CMK (cell line): ENCODE measurements at regions not wholly inside any gene's neighbourhood (a gene's known extent, or its start where the extent isn't known, plus 50 kb on each side); places are given as distances from the start of the nearest gene placed in this dataset.
"Not testable (repeated sequence)": the region's sequence is repeated elsewhere in the genome, so short reads cannot be mapped to it uniquely, and the experiment has no call there.

Experiments used
- DNase-seq: peaks from one replicate; pipeline ENCODE4 v3.0.0-alpha.2; 2010; ENCODE audit warnings: low read depth

DNA sequence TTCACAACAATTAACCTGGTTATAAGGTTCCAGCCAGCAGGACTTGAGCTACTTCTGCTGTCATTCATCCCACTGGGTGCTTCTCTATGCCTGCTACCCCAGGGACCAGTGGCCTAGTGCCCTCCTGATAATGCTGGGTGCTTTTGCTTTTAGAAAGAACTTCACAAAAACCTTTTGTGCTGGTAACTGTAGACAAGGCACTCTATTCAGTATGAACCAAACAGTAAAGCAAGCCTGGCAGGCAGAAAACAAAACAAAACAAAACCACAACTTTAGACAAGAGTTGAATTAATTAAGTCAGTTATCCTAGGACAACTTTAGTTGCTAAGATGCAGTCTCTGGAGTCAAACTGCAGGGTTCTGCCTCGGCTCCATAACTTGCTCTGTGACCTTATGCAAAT lies 61.9 kb upstream of the ADGRL2 start:
- no peak for DNase-seq

GRCh38 chr1:81733480-81733879 lies 67.3 kb upstream of the ADGRL2 start:
- no peak for DNase-seq

DNA sequence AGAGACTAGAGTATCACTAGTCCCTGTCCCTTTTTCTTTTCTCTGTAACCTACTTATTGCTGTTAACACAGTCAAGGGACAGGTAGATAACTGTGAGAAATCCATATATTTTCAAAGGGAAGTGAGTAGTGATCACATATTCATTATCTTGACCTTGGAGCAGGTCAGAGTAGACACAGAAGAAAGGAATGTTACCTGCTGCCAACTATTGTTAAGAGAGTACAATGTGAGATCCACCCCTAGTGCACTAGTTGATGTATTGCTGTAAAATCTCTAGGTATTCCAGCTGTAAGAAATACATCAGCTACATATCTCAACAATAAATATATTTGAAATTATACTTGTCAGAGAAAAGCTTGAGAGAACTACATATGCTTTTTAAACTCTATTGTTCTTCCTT lies 68.7 kb upstream of the ADGRL2 start:
- no peak for DNase-seq

DNA sequence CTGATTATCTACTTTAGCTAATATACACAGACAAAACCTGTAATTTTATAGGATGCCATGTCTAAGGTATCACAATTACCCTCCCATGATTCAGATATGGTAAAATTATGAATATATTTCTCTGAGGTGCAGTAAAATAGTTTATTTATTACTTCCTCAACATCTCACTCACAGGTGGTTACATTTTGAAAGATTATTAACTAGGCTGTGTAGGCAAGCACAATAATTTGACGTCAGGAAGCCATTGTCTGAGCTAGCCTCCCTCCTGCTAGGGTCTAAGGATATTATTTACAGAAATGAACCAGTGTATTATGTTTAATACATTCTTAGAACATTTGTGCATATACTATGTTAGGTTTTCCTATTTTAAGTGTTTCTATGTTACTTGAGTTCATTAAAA lies 69.9 kb upstream of the ADGRL2 start:
- DNase-seq, result no peak

GRCh38 chr1:81730299-81730698 lies 70.4 kb upstream of the ADGRL2 start:
- DNase-seq, result not testable (repeated sequence)

DNA sequence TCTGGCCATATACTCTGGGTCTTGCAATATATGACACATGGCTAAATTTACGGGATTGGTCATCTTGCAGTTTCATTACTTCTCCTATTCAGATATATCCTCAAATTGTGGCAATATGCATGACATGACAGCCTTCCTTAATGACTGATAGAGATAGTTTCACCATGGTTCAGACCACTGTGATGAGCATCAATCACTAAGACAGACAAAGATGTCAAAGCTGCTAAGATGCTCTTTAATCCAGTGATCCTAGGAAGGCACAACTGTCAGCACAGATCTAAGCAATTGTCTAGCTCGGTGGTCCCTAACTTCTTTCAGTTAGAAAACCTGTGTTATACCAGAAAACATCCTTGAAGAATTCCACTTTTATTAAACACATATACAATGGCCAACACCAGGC lies 70.9 kb upstream of the ADGRL2 start:
- DNase-seq, result no peak

DNA sequence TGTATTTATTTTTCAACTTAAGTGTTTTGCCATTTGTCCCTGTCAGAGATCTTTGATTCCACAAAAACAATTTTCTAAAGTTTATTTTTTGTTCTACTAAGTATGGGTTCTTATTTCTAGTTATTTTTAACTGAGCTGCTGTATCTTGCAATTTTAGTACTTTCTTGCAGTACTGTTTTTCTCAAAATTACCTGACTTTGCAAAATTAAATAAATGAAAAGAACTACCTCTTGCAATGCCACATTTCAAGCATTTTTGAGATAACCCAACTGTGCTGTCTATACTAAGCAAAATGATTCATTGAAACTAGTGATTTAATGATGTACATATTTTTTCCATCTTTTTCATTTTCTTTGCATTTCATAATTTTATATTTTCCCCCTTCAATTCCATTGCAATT lies 71.5 kb upstream of the ADGRL2 start:
- DNase-seq, result no peak

DNA sequence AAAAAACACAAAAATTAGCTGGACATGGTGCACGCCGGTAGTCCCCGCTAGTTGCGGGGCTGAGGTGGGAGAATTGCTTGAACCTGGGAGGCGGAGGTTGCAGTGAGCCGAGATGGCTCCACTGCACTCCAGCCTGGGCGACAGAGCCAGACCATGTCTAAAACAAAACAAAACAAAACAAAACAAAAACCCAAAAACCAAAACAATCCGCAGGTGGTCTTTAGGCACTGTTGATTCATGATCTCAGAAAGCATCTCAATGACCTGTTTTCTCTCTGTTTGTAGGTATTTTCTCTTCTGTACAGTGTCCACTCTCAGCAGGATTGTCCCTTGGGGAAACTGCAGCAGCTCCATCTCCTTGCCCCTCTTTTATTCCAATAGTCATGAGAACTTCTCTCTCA lies 74.9 kb upstream of the ADGRL2 start:
- DNase-seq, result no peak

GRCh38 chr1:81722631-81723328 lies 78.0 kb upstream of the ADGRL2 start:
- not testable (repeated sequence) for DNase-seq

DNA sequence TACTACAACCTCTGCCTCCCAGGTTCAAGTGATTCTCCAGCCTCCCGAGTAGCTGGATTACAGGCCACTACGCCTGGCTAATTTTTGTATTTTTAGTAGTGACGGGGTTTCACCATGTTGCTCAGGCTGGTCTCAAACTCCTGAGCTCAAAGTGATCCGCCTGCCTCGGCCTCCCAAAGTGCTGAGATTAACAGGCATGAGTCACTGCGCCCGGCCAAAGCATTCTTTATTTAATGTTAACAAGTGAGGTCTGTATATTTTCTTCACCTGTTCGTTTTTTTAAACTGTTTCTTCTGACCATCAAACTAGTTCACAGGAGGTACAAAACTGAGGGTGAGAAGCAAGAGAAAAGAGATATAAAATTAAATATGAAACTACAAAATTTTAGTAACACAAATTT lies 80.5 kb upstream of the ADGRL2 start:
- not testable (repeated sequence) for DNase-seq

DNA sequence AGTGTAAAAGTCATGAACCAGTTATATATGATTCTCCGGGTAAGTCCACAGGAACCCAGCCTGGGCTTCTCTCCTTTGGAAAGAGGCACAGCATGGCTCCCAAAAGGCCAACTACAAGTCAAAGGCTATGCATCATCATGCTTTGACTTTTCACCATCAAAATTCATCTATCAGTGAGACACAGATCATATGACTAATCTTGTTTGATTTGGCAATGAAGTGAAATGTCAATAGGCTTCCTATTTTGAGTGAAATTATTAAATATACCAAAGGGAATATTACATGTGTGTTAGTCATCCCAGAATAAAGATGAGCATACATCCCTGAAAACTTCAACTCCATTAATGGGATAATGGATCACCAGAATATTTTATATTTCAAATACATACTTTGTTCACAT lies 83.5 kb upstream of the ADGRL2 start:
- DNase-seq, result no peak

DNA sequence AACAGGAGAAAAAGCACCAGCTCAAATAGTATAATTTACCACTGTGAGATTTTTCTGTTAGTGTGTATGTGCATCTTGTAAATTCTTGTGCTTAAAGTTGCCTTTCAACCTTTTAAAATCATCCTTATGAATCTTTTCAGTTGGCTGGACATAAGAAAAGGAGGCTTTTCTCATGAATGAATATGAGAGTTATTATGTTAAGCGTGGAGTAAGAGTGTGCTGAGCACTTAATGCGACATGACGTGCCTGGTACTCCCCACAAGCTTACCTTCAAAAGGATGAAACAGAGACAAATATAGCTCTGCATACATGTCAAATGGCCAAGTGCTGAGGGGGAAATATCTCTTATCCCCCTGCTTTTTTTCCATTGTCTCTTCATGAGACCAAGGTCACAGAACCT lies 85.3 kb upstream of the ADGRL2 start:
- no peak for DNase-seq

GRCh38 chr1:81714636-81715035 lies 86.1 kb upstream of the ADGRL2 start:
- no peak for DNase-seq

DNA sequence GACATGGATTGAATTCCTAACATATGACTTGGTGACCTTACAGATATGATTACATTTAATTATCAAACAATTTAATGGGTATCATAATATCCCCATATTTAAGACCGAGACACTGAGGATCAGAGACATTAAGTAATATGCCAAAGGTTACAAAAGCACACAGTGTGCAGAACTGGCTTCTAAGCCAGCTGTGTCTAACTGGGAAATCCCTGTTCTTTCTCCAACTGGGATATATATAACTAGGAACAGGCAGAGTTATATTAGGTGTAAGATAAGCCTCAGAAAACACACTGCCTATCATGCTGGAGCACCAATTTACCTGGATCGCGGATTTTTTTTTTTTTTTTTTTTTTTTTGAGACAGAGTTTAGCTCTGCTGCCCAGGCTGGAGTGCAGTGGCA lies 88.3 kb upstream of the ADGRL2 start:
- DNase-seq, result no peak

DNA sequence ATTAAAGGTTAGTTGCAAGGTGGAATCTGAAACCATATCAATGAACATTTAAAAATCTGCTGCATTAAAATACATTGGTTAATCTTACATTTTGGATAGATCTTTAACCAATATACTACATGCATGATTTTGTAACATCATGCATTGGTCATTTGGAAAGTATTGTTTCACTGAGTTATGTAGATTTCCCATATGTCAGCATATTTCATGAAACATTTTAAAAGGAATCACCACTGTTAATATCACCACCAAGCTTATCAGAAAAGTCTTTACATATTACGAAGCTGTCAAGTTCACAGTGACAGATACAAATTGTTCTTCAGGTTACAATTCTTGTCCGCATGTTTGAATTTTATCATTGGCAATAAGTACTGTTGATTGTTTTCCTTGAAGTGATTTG lies 89.9 kb upstream of the ADGRL2 start:
- no peak for DNase-seq

GRCh38 chr1:81708250-81708649 lies 92.5 kb upstream of the ADGRL2 start:
- DNase-seq, result no peak

DNA sequence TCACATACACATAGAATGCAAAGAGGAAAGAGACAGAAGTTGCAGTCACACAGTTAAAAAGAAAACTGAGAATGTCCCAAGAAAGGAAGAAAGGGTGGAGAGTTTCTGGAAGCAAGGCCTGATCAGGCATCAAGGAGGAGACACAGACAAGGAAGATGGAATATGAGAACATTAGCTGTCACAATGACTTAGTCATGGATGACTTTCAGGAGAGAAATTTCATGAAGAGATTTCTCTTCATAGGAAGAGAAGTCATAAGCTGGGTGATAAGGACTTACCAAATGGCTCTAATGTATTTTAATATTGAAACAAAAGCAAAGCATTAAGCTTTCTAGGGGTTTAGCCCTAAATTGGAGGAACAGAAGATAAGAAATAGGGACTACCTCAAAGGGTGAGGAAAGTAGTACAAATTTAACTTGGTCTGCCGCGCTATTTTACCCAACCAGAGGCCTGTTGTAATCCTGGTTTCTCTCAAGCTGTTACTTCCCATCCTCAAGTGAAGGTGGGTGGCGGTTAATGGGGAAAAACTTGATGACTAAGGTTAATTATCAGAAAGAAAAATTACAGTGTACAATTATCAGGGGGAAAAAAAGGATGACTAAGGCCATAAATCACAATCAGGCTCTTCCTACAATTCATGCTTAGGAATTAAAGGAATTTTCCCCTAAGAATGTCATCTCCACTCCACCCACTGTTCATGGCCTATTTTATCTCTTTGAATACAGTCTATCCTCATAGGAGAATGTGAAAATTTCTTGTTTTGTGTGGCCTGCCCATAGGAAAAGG lies 93.9 kb upstream of the ADGRL2 start:
- no peak for DNase-seq

DNA sequence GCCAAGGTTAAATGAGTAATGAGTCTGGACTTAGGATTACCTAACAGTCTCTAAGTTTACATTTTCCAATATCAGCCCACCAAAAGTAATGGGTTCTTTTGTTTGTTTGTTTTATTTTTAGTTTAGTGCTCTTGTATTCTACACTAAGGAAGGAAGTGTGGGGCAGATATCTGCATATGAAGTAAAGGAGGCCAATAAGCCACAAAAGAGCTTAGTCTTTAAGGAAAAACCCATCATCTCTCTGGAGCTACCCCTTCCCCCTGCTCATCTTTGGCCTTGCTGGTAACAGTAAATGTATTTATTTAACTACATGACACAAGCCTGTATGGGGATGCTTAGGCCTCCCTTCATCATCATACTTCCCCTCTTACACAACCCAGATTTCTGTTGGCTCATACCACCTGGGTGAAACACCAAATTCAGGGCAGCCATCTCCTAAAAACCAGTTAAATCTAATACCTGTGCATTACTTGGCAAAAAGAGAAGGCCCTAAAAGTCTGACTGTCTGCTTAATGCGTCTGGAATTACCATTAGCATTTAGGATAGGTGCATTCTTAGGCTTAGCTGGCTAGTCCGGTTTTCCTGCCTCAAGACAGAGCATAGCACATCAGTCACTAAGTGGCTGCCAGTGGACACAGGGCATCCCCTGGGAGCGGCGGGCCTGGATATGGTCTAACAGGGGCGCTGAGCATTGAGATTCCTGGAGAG lies 96.8 kb upstream of the ADGRL2 start:
- no peak for DNase-seq

GRCh38 chr1:81703391-81703755 lies 97.4 kb upstream of the ADGRL2 start:
- no peak for DNase-seq

DNA sequence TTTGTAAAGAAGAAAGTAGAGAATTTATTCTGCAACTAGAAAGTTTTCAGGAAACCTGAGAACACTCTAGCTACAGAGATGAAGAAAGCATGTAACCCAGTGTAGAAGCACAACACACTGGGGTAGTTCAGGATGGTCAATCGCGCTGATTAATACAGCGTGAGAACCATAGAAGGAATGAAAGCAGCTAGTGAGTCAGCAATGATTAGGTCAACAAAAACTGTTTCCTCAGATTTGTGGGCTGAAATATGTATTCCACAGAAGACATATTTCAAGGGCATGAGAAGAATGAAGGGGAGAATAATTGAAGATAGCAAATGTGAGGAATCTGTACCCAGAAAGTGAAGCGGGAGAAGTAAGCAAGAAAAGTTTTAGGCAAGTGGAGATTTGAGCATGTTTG lies 97.8 kb upstream of the ADGRL2 start:
- no peak for DNase-seq

DNA sequence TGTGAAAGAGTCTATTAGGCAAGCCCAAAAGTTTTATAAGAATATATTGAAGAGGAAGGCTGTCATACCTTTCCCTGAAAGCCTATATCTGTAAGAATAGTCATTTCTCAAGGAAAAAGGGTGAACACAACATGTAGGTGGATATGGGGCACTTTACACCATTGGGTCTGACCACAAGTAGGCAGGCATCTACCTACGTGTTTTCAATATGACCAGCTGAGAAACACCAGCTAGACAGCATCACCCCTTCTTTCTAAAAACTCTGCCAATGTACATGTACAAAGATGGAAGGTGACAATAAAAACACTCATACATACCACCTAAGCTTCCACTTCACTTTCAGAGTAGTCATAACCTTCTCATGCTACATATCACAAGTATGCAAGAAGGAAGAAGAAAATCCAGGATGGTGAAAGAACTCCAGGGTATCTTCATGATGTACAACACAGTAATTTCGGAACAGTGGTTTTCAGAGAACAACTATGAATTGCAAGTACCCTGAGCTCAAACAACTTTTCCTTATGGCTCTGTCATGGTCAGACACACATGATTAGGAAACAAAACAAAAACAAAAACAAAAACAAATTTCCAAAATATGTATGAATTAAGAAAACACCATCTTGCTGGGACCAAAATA lies 98.5 kb upstream of the ADGRL2 start:
- DNase-seq, result no peak

DNA sequence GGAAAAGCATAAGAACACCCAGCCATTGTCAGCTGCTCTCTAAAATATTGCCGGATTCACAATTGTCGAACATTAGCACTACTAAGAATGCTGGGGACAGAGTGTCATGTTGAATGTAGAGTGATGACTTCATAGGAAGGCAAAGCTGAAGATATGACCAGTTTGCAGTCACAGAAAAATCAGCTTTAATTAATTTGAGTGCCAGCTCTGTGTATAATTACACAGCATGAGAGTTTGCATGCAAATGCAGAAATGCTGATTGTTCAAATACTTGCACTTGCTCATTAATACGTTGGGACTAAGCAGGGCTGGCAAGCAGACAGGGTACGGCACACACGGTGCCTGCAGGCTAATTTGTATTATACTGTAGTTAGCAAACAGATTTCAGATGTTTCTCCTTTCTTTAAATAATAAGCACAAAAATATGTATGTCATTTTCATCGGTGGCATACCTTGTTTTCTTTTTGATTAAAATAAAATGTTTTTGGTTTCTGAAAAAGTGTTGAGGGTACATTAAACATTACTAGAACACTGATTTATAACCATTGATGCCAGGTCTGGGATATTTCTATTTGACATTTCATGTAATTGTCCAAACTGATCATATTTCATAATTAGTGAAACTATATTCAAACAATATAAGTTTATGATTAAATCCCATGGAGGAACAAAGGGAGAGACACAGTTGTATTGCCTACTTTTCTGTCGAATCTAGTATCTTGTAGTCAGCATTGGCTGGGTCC lies 99.8 kb upstream of the ADGRL2 start:
- no peak for DNase-seq
